HG02970 (cell line): ENCODE measurements at regions not wholly inside any gene's neighbourhood (a gene's known extent, or its start where the extent isn't known, plus 50 kb on each side); places are given as distances from the start of the nearest gene placed in this dataset.

Experiments used
- ATAC-seq: cut with Tn5 transposase; IDR thresholded peaks from one replicate; pipeline ENCODE4 v1.9.1; 2021; ENCODE audit warnings: mild to moderate bottlenecking, moderate library complexity, moderate number of reproducible peaks; ENCODE audit not compliant: unreplicated experiment, low FRiP score

DNA sequence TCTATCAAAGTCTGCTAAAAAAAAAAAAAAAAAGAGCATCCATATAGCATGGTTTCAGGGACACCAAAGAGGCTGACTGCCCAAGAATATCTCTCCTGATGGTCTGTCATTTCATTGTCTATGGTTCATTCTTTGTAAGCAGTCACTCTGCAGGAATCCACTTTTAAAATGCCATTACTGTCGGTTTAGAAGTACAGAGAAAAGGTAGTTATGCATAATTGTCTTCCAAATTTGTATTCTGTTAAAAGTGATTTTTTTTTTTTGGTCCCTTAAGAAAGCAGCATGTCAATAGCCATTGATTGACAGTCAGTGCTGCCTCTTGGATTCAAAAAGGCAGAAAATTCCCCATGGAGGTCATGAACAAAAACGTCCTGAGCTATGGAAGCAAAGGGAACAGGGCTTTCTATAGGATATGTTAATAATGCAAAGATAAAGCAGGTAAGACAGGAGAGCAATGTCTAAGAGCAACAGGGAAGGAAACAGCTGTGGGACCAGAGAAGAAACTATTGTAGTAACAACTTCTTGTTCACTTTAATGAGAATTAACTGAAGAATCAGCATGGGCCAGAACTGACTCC is 245.8 kb downstream of the TMX3 start:
- ATAC-seq: no peak

GRCh38 chr18:68467957-68468356 is 247.0 kb downstream of the TMX3 start:
- no peak for ATAC-seq

GRCh38 chr18:68467329-68467728 is 247.6 kb downstream of the TMX3 start:
- ATAC-seq: no peak

- ATAC-seq: no peak
These were observed 248.2 kb downstream of the TMX3 start for GRCh38 chr18:68466672-68467071.

DNA sequence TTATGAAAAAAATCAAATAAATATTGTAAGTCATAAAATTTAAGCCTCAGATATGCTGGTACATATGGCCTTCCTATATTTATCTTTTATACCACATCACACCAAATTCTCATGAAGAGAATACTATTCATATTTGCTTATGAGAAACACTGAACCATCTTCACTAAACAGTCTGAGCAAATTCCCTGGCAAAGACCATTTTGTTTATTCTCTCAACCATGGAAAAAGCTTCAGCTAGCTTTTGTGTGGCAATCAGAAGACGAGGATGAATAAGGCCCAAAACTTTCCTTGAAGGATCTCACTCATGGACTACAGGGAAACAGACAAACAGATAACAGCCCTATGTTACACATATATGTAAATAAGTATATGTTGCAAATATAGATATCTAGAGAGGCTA is 252.1 kb downstream of the TMX3 start:
- no peak for ATAC-seq

GRCh38 chr18:68462148-68462547 is 252.8 kb downstream of the TMX3 start:
- no peak for ATAC-seq

DNA sequence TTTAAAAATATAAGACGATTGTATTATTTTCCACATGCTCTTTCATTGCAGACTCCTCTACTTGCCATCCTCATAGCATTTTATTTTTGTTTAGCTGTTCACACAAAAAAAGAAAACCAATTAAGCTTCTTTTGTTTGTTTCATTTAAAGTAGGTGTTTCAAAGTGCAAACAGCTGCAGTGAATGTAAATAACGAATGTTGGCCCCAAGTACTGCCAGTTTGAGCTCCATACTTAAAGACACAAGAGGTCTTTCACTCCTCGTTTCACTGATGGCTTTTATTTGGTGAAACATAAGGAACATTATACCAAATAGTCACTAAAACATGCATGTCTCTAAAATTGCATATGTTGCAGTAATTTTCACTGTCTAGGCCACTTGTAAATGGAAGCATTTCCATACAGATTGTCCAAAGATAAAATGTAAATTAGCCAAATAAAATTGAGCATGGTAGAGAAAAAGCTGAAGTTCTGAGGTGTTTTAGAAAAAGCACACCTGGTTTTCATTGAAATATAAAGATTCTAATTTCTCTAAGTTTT is 253.4 kb downstream of the TMX3 start:
- no peak for ATAC-seq

- no peak for ATAC-seq
These were observed 254.9 kb downstream of the TMX3 start for GRCh38 chr18:68459968-68460367.

- no peak for ATAC-seq
These were observed 257.9 kb downstream of the TMX3 start for GRCh38 chr18:68456985-68457384.

DNA sequence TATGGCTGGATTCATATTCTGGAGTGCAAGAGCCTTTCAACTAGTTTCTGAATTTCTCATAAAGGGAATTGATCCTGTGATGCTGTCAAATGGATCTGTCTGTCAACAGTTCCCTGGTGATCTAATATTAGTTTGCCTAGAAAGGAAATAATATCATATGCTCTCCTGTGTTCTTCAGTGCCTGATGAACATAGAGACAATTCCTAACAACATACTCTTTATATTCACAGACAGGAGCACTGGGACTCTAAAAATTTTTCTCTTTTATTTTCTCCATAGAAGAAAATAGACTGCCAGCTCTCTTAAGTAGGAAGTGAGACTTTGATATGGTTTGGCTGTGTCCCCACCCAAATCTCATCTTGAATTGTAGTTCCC is 259.7 kb downstream of the TMX3 start:
- no peak for ATAC-seq

- no peak for ATAC-seq
These were observed 260.2 kb downstream of the TMX3 start for GRCh38 chr18:68454511-68455228.

- no peak for ATAC-seq
These were observed 265.6 kb downstream of the TMX3 start for GRCh38 chr18:68449292-68449691.

- no peak for ATAC-seq
These were observed 266.2 kb downstream of the TMX3 start for GRCh38 chr18:68448736-68449135.

DNA sequence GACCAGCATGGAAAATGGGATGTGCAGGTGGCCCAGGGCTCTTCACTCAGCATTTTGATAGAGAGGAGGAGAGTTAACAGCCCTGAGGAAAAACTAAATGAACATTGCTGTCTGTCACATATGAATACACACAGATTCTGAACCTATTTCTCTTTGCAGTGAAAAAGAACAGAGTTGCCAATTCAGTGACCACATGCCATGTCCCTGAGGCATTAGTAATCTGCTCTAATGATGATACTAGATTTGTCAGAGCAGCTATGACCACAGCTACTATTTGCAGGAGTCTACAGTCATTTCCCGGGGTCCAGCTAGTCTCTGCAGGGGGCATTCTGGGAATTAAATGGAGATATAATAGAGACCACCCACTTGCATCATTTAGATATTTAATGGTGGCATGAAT is 267.6 kb downstream of the TMX3 start:
- no peak for ATAC-seq

DNA sequence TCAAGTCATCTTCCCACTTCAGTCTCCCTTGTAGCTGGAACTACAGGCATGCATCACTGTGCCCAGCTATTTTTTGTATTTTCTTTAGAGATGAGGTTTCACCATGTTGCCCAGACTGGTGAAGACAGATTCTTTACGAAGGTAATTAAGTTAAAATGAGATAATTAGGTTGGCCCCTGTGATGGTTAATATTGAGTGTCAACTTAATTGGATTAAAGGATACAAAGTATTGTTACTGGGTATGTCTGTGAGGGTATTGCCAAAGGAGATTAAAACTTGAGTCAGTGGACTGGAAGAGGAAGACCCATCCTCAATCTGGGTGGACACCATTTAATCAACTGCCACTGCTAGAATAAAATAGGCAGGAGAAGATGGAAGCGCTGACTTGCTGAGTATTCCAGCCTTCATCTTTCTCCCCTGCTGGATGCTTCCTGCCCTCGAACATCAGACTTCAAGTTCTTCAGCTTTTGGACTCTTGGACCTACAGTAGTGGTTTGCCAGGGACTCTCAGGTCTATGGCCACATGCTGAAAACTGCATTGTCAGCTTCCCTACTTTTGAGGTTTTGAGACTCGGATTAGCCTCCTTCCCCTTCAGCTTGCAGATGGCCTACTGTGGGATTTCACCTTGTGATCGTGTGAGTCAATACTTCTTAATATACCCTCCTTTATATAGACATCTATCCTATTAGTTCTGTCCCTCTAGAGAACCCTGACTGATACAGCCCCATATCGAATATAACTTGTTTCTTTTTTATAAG is 269.1 kb downstream of the TMX3 start:
- ATAC-seq: no peak

GRCh38 chr18:68445136-68445535 is 269.8 kb downstream of the TMX3 start:
- ATAC-seq: no peak

GRCh38 chr18:68441241-68441640 is 273.7 kb downstream of the TMX3 start:
- ATAC-seq: no peak

DNA sequence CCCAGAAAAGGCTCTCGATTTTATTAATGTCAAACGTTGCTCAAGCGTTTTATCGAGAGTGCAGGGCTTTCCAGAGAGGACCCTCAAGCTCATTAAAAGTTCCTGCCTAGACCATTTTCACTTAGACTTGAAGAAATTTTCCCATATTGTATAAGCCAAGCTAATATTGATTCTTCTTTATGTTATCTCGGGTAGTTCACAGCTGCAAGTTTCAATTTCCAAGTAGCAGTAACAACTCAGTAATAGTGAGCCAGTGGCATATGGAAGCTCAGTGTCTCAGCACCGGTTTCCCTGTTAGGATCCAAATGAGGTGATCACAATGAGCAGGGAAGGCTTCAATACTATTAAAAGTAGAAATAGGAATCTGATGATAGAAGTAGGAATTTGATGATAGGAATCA is 274.5 kb downstream of the TMX3 start:
- ATAC-seq: no peak

- ATAC-seq: no peak
These were observed 275.3 kb downstream of the TMX3 start for GRCh38 chr18:68439642-68440041.

GRCh38 chr18:68438983-68439382 is 275.9 kb downstream of the TMX3 start:
- ATAC-seq: no peak

DNA sequence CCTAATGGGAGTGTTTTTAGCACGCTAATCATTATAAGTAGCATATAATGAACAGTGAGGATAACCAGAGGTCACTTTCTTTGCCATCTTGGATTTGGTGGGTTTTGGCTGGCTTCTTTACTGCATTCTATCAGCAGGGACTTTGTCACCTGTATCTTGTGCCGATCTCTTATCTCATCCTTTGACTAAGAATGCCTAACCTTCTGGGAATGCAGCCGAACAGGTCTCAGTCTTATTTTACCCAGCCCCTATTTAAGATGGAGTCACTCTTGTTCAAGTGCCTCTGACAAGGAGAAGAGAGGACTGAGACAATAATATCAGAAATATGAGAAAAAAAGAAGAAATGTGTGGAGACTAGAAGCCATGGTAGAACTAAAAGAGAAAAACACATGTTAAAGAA is 276.4 kb downstream of the TMX3 start:
- ATAC-seq: no peak

DNA sequence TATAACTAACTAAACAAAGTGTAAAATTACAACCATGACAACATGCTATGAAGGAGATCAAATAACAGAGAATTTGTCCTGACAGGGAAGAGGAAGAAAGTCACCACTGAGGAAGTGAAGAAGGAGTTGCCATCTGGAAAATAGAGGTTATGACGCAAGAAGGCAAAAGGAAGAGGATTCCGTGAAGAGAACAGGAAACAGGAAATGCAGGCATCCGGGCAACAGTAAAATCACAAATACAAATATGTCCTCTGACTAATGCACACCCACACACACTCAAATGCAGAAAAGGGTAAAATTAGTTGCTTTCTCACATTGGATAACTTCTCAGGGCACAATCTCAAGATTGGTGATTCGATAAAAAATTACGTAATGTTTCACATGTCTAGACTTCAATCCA is 278.4 kb downstream of the TMX3 start:
- no peak for ATAC-seq
